K562 (cell line): ENCODE measurements at regions not wholly inside any gene's neighbourhood (a gene's known extent, or its start where the extent isn't known, plus 50 kb on each side); places are given as distances from the start of the nearest gene placed in this dataset.

ENCODE experiments used
- ARNT ChIP-seq, 2 experiments: fragments of 450-650 bp; IDR thresholded peaks; 2 replicates each; pipeline ENCODE4 v1.6.1; 2016; ENCODE audit warnings: mild to moderate bottlenecking in 1 of 2
- BACH1 ChIP-seq: fragments of 200-800 bp; sonication (Bioruptor generic); IDR thresholded peaks from 2 replicates; pipeline ENCODE4 v1.6.1; 2016; ENCODE audit warnings: missing genetic modification characterization, missing compliant biosample characterization
- BRF1 ChIP-seq: IDR thresholded peaks from 3 replicates; pipeline ENCODE4 v1.6.1; 2011; ENCODE audit warnings: borderline replicate concordance, mild to moderate bottlenecking; ENCODE audit not compliant: insufficient read length; ENCODE audit errors: extremely low read depth
- EP300 ChIP-seq: IDR thresholded peaks from 2 replicates; pipeline ENCODE4 v1.6.1; 2012; ENCODE audit warnings: low read length, improper control_type of control experiment
- NCOA1 ChIP-seq: fragments of 450-650 bp; IDR thresholded peaks from 2 replicates; pipeline ENCODE4 v1.6.1; 2016; ENCODE audit warnings: low read depth
- POLR2A ChIP-seq: fragments of 450-650 bp; conservative IDR thresholded peaks from 2 replicates; pipeline ENCODE4 v1.6.1; 2016
- SMARCC2 ChIP-seq: fragments of 450-650 bp; IDR thresholded peaks from 2 replicates; pipeline ENCODE4 v1.6.1; 2017; ENCODE audit warnings: antibody characterized with exemption, moderate library complexity, mild to moderate bottlenecking, low read depth
- TCF7L2 ChIP-seq: fragments of 150-350 bp; IDR thresholded peaks from 2 replicates; pipeline ENCODE4 v1.6.1; 2016; ENCODE audit warnings: low read depth, mild to moderate bottlenecking, low read length, moderate library complexity
- TEAD1 ChIP-seq, 2 experiments: fragments of 450-650 bp in 1 of 2; sonication (generic) in 1 of 2; formaldehyde crosslinking; IDR thresholded peaks; 2 replicates each; pipeline versions ENCODE4 v1.4.0 to v1.8.0; 2020 to 2022; ENCODE audit warnings: mild to moderate bottlenecking in 2 of 2, missing genetic modification reagents in 1 of 2
- TF ChIP-seq, protein P1 (sequence below): sonication (generic); formaldehyde crosslinking; IDR thresholded peaks from 2 replicates; pipeline ENCODE4 v1.5.0; 2020; ENCODE audit warnings: missing genetic modification reagents
- TF ChIP-seq, protein P2 (sequence below), 3 experiments: IDR thresholded peaks in 2 of 3; conservative IDR thresholded peaks in 1 of 3; 2 replicates each; pipeline ENCODE4 v1.5.1; 2011 to 2012; ENCODE audit warnings: low read length in 3 of 3, mild to moderate bottlenecking in 3 of 3, control low read depth in 2 of 3, improper control_type of control experiment in 1 of 3, inconsistent platforms in 1 of 3, low read depth in 1 of 3, mixed read lengths in 1 of 3, moderate library complexity in 1 of 3; ENCODE audit not compliant: insufficient read depth in 2 of 3

DNA sequence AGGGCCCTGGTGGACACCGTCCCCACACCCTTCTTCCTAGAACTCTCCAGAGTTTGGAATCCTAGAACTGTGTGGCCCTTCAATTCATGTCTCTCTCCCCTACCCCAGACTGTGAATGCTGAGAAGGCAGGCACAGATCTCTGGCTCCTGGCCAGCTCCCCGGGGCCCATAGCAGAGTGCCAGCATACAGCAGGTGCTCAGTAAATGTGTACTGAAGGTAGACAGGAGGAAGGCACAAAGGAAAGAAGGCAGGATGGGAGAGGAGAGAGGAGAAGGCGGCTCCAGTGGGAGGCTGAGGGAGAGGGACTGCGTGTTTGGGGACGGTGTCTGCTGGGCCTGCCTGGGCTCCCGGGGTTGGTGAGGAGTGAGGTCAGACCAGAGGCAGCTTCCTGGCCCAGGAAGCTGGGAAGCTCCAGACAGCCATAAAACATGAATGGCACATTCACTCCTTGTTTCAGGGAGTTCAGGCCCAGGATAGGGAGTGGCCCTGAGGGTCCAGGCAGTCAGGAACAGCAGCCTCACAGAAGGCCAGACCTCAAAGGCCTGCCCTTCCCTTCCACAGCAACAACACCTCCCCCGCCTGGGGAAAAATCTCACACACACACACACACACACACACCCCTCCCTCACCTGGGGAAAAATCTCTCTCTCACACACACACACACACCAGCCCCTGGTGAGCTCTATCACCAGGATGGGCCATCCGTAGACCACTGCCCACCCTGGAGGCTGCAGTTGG, 137.1 kb upstream of the PRR20G start:
- TF ChIP-seq TEAD1 (CRISPR knock-in tag; IDR thresholded peaks at IDR 0.05) (no peak), BACH1 (no peak), ARNT (IDR thresholded peaks at IDR 0.05) (no peak), NCOA1 (no peak), SMARCC2 (no peak), POLR2A (no peak), TCF7L2 (no peak), BRF1 (no peak), EP300 (no peak)
- TF ChIP-seq, protein P1, sequence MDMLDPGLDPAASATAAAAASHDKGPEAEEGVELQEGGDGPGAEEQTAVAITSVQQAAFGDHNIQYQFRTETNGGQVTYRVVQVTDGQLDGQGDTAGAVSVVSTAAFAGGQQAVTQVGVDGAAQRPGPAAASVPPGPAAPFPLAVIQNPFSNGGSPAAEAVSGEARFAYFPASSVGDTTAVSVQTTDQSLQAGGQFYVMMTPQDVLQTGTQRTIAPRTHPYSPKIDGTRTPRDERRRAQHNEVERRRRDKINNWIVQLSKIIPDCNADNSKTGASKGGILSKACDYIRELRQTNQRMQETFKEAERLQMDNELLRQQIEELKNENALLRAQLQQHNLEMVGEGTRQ = no peak
- TF ChIP-seq, protein P2, sequence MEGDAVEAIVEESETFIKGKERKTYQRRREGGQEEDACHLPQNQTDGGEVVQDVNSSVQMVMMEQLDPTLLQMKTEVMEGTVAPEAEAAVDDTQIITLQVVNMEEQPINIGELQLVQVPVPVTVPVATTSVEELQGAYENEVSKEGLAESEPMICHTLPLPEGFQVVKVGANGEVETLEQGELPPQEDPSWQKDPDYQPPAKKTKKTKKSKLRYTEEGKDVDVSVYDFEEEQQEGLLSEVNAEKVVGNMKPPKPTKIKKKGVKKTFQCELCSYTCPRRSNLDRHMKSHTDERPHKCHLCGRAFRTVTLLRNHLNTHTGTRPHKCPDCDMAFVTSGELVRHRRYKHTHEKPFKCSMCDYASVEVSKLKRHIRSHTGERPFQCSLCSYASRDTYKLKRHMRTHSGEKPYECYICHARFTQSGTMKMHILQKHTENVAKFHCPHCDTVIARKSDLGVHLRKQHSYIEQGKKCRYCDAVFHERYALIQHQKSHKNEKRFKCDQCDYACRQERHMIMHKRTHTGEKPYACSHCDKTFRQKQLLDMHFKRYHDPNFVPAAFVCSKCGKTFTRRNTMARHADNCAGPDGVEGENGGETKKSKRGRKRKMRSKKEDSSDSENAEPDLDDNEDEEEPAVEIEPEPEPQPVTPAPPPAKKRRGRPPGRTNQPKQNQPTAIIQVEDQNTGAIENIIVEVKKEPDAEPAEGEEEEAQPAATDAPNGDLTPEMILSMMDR (IDR thresholded peaks at IDR 0.05 in 2 of 3, conservative IDR thresholded peaks at IDR 0.05 in 1 of 3; ENCODE audit: insufficient read depth in 2 of 3, low read depth in 1 of 3, low read length in 3 of 3) = no peak
